DMS114 treated with DMSO at 0.1 percent for 48 hours (cell line): ENCODE measurements at regions not wholly inside any gene's neighbourhood (a gene's known extent, or its start where the extent isn't known, plus 50 kb on each side); places are given as distances from the start of the nearest gene placed in this dataset.

ENCODE experiments used
- DNase-seq: peaks from one replicate; lab custom pipeline; 2025; ENCODE audit not compliant: unreplicated experiment; lab: John Stamatoyannopoulos, UW

GRCh38 chr6:148225871-148226270 is 116.8 kb upstream of the SASH1 start:
- DNase-seq: no peak

- no peak for DNase-seq
These were observed 116.4 kb upstream of the SASH1 start for GRCh38 chr6:148226284-148226683.

- no peak for DNase-seq
These were observed 111.1 kb upstream of the SASH1 start for GRCh38 chr6:148231572-148231971.

- DNase-seq: no peak
These were observed 107.2 kb upstream of the SASH1 start for GRCh38 chr6:148235446-148235845.

- no peak for DNase-seq
These were observed 103.9 kb upstream of the SASH1 start for GRCh38 chr6:148238713-148239112.

GRCh38 chr6:148239215-148239614 is 103.4 kb upstream of the SASH1 start:
- no peak for DNase-seq

- no peak for DNase-seq
These were observed 102.7 kb upstream of the SASH1 start for GRCh38 chr6:148239801-148240460.

- no peak for DNase-seq
These were observed 102.2 kb upstream of the SASH1 start for GRCh38 chr6:148240461-148240840.

- no peak for DNase-seq
These were observed 101.7 kb upstream of the SASH1 start for GRCh38 chr6:148240861-148241477.

- DNase-seq: no peak
These were observed 100.5 kb upstream of the SASH1 start for GRCh38 chr6:148242180-148242579.

- no peak for DNase-seq
These were observed 98.3 kb upstream of the SASH1 start for GRCh38 chr6:148244217-148244935.

GRCh38 chr6:148247386-148248063 is 95.1 kb upstream of the SASH1 start:
- DNase-seq: no peak

GRCh38 chr6:148249160-148249559 is 93.5 kb upstream of the SASH1 start:
- no peak for DNase-seq

- no peak for DNase-seq
These were observed 92.8 kb upstream of the SASH1 start for GRCh38 chr6:148249679-148250375.

GRCh38 chr6:148250975-148251685 is 91.5 kb upstream of the SASH1 start:
- DNase-seq: no peak

- DNase-seq: no peak
These were observed 90.7 kb upstream of the SASH1 start for GRCh38 chr6:148251891-148252290.

GRCh38 chr6:148257810-148258209 is 84.8 kb upstream of the SASH1 start:
- no peak for DNase-seq

- no peak for DNase-seq
These were observed 83.8 kb upstream of the SASH1 start for GRCh38 chr6:148258868-148259267.

GRCh38 chr6:148261470-148261869 is 81.2 kb upstream of the SASH1 start:
- DNase-seq: no peak

GRCh38 chr6:148263010-148263409 is 79.6 kb upstream of the SASH1 start:
- DNase-seq: no peak

- no peak for DNase-seq
These were observed 78.7 kb upstream of the SASH1 start for GRCh38 chr6:148263961-148264360.
